ACC112 (cell line): ENCODE measurements at regions not wholly inside any gene's neighbourhood (a gene's known extent, or its start where the extent isn't known, plus 50 kb on each side); places are given as distances from the start of the nearest gene placed in this dataset.

Experiments
- H2AFZ ChIP-seq: fragments of 200-600 bp; sonication (generic); one replicate; pipeline ENCODE4 v1.6.0; 2017; ENCODE audit warnings: antibody characterized with exemption, low read length; ENCODE audit not compliant: unreplicated experiment
- H3K27ac ChIP-seq: fragments of 200-600 bp; sonication (generic); 2 replicates; pipeline ENCODE4 v1.5.1; 2014; ENCODE audit warnings: low read depth, mild to moderate bottlenecking, antibody characterized with exemption, low read length, moderate library complexity
- H3K27me3 ChIP-seq: fragments of 200-600 bp; sonication (generic); 2 replicates; pipeline ENCODE4 v1.6.1; 2014; ENCODE audit warnings: mild to moderate bottlenecking, antibody characterized with exemption, low read length, moderate library complexity, mixed read lengths; ENCODE audit not compliant: insufficient read depth
- H3K36me3 ChIP-seq: fragments of 200-600 bp; sonication (generic); 2 replicates; pipeline ENCODE4 v1.6.1; 2016; ENCODE audit warnings: mild to moderate bottlenecking, antibody characterized with exemption, low read length, moderate library complexity, mixed read lengths; ENCODE audit not compliant: insufficient read depth
- H3K4me1 ChIP-seq: fragments of 200-600 bp; sonication (generic); one replicate; pipeline ENCODE4 v1.6.1; 2016; ENCODE audit warnings: low read length, mixed read lengths; ENCODE audit not compliant: insufficient read depth, unreplicated experiment, control insufficient read depth
- H3K4me3 ChIP-seq: fragments of 200-600 bp; sonication (generic); 2 replicates; pipeline ENCODE4 v1.5.1; 2014; ENCODE audit warnings: mild to moderate bottlenecking, low read depth, low read length
- H3K79me2 ChIP-seq: fragments of 200-600 bp; sonication (generic); one replicate; pipeline ENCODE4 v1.6.0; 2016; ENCODE audit warnings: low read length; ENCODE audit not compliant: control insufficient read depth, unreplicated experiment, insufficient read depth

GRCh38 chr6:118761645-118762044 lies 110.3 kb upstream of the CEP85L start:
- no peaks in the 10 kb centered on the region for H3K27me3 ChIP-seq
- H3K36me3 ChIP-seq: no peaks in the 10 kb centered on the region
- H2AFZ ChIP-seq: no peak overlapping the region
- H3K79me2 ChIP-seq: no peaks in the 10 kb centered on the region
- no peak overlapping the region for H3K4me3 ChIP-seq
- no peak overlapping the region for H3K27ac ChIP-seq
- H3K4me1 ChIP-seq: no peaks in the 10 kb centered on the region

GRCh38 chr6:118758946-118759345 lies 107.6 kb upstream of the CEP85L start:
- H3K27me3 ChIP-seq: no peaks in the 10 kb centered on the region
- no peak overlapping the region for H3K4me3 ChIP-seq
- no peaks in the 10 kb centered on the region for H3K79me2 ChIP-seq
- no peaks in the 10 kb centered on the region for H3K36me3 ChIP-seq
- H2AFZ ChIP-seq: no peak overlapping the region
- H3K4me1 ChIP-seq: no peaks in the 10 kb centered on the region
- no peak overlapping the region for H3K27ac ChIP-seq

GRCh38 chr6:118755941-118756646 lies 104.7 kb upstream of the CEP85L start:
- no peaks in the 10 kb centered on the region for H3K79me2 ChIP-seq
- H3K27ac ChIP-seq: no peak overlapping the region
- H2AFZ ChIP-seq: no peak overlapping the region
- H3K27me3 ChIP-seq: no peaks in the 10 kb centered on the region
- H3K4me1 ChIP-seq: no peaks in the 10 kb centered on the region
- no peaks in the 10 kb centered on the region for H3K36me3 ChIP-seq
- H3K4me3 ChIP-seq: no peak overlapping the region

- Histone ChIP-seq H3K27ac (no peak overlapping the region), H3K79me2 (no peaks in the 10 kb centered on the region), H3K4me3 (no peak overlapping the region), H3K4me1 (no peaks in the 10 kb centered on the region), H2AFZ (no peak overlapping the region), H3K27me3 (no peaks in the 10 kb centered on the region), H3K36me3 (no peaks in the 10 kb centered on the region)
These were observed 101.4 kb upstream of the CEP85L start for GRCh38 chr6:118752803-118753202.

- no peaks in the 10 kb centered on the region for H3K27me3 ChIP-seq
- H2AFZ ChIP-seq: no peak overlapping the region
- H3K79me2 ChIP-seq: no peaks in the 10 kb centered on the region
- no peaks in the 10 kb centered on the region for H3K4me1 ChIP-seq
- H3K36me3 ChIP-seq: no peaks in the 10 kb centered on the region
- no peak overlapping the region for H3K4me3 ChIP-seq
- H3K27ac ChIP-seq: no peak overlapping the region
These were observed 99.7 kb upstream of the CEP85L start for GRCh38 chr6:118751072-118751471.

GRCh38 chr6:118750143-118750542 lies 98.8 kb upstream of the CEP85L start:
- H3K4me1 ChIP-seq: no peaks in the 10 kb centered on the region
- no peak overlapping the region for H3K27ac ChIP-seq
- no peak overlapping the region for H3K4me3 ChIP-seq
- H2AFZ ChIP-seq: no peak overlapping the region
- H3K36me3 ChIP-seq: no peaks in the 10 kb centered on the region
- no peaks in the 10 kb centered on the region for H3K79me2 ChIP-seq
- H3K27me3 ChIP-seq: 0 out of 2 replicates have a peak, but pooled peaks cover 5% of the 10 kb centered on the region

GRCh38 chr6:118748311-118749062 lies 97.1 kb upstream of the CEP85L start:
- Histone ChIP-seq H3K4me1 (no peaks in the 10 kb centered on the region), H3K4me3 (peak overlapping the region; percentile 48), H2AFZ (no peak overlapping the region), H3K27ac (no peak overlapping the region), H3K36me3 (no peaks in the 10 kb centered on the region), H3K79me2 (no peaks in the 10 kb centered on the region), H3K27me3 (0 out of 2 replicates have a peak, but pooled peaks cover 5% of the 10 kb centered on the region)

GRCh38 chr6:118746825-118747174 lies 95.4 kb upstream of the CEP85L start:
- H2AFZ ChIP-seq: no peak overlapping the region
- H3K27me3 ChIP-seq: 0 out of 2 replicates have a peak, but pooled peaks cover 5% of the 10 kb centered on the region
- no peaks in the 10 kb centered on the region for H3K36me3 ChIP-seq
- H3K79me2 ChIP-seq: no peaks in the 10 kb centered on the region
- H3K4me3 ChIP-seq: no peak overlapping the region
- no peaks in the 10 kb centered on the region for H3K4me1 ChIP-seq
- H3K27ac ChIP-seq: no peak overlapping the region

GRCh38 chr6:118746145-118746824 lies 94.9 kb upstream of the CEP85L start:
- no peaks in the 10 kb centered on the region for H3K4me1 ChIP-seq
- H2AFZ ChIP-seq: no peak overlapping the region

GRCh38 chr6:118745156-118745555 lies 93.8 kb upstream of the CEP85L start:
- Histone ChIP-seq H3K79me2 (no peaks in the 10 kb centered on the region), H3K4me3 (no peak overlapping the region), H3K4me1 (peaks cover 3% of the 10 kb centered on the region), H3K36me3 (no peaks in the 10 kb centered on the region), H3K27me3 (0 out of 2 replicates have a peak, but pooled peaks cover 5% of the 10 kb centered on the region), H3K27ac (no peak overlapping the region), H2AFZ (no peak overlapping the region)

More at GRCh38 chr6:118746145-118746824, 94.9 kb upstream of the CEP85L start:
- no peak overlapping the region for H3K4me3 ChIP-seq
- H3K27ac ChIP-seq: no peak overlapping the region
- H3K36me3 ChIP-seq: no peaks in the 10 kb centered on the region
- H3K79me2 ChIP-seq: no peaks in the 10 kb centered on the region
- H3K27me3 ChIP-seq: 0 out of 2 replicates have a peak, but pooled peaks cover 5% of the 10 kb centered on the region
